Choroid plexus epithelial cell (primary cell): ENCODE measurements at regions not wholly inside any gene's neighbourhood (a gene's known extent, or its start where the extent isn't known, plus 50 kb on each side); places are given as distances from the start of the nearest gene placed in this dataset.

Source experiments
- DNase-seq: peaks from one replicate; pipeline ENCODE4 v3.0.0-alpha.2; 2010; ENCODE audit warnings: low read depth
- H3K4me3 ChIP-seq: 2 replicates; pipeline ENCODE4 v1.5.1; 2011; ENCODE audit warnings: low read depth, mild to moderate bottlenecking, control low read depth, low read length, moderate library complexity
- TF ChIP-seq, protein P1 (sequence below): conservative IDR thresholded peaks from 2 replicates; pipeline ENCODE4 v1.5.1; 2011; ENCODE audit warnings: low read depth, mild to moderate bottlenecking, control low read depth, inconsistent platforms, low read length, moderate library complexity

DNA sequence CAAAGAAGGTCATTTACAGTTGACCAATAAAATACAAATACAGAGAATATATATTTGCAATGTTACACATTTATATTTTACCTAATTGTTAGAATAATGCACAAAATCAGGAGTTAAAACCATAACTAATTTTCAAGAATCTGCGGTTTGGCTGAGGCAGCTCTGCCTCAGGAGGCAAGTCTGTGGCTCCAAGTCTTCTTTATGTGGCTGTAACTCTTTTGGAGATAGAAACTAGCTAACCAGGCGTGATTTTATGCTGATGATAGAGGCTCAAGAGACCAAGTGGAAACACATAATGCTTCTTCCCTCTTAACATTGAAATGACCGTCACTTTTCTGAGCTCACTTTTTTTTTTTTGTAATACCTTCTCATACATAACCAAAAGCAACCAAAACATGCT, 744.7 kb upstream of the CXADR start:
- H3K4me3 ChIP-seq: no peak overlapping the region
- no peak for DNase-seq
- TF ChIP-seq, protein P1, sequence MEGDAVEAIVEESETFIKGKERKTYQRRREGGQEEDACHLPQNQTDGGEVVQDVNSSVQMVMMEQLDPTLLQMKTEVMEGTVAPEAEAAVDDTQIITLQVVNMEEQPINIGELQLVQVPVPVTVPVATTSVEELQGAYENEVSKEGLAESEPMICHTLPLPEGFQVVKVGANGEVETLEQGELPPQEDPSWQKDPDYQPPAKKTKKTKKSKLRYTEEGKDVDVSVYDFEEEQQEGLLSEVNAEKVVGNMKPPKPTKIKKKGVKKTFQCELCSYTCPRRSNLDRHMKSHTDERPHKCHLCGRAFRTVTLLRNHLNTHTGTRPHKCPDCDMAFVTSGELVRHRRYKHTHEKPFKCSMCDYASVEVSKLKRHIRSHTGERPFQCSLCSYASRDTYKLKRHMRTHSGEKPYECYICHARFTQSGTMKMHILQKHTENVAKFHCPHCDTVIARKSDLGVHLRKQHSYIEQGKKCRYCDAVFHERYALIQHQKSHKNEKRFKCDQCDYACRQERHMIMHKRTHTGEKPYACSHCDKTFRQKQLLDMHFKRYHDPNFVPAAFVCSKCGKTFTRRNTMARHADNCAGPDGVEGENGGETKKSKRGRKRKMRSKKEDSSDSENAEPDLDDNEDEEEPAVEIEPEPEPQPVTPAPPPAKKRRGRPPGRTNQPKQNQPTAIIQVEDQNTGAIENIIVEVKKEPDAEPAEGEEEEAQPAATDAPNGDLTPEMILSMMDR: no peak

DNA sequence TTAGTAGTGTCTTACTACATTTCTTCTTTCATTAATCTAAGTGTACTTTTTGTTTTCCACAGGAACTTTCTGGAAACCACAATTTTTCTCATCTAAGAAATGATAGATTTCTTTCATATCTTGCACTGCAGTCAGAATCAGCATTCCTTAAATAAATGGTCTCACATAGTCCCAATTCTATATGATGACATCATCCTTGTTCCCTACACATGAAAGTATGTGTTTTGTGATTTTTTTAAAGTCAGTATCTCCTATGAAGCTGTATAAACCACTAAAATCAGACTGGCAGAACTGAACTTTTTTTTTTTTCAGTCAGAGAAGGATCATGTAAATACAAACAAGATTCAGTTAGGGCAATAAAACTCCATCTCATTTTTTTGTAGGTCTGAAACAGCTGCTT, 742.6 kb upstream of the CXADR start:
- TF ChIP-seq, protein P1: no peak
- peak; percentile 13 for DNase-seq
- H3K4me3 ChIP-seq: no peak overlapping the region

DNA sequence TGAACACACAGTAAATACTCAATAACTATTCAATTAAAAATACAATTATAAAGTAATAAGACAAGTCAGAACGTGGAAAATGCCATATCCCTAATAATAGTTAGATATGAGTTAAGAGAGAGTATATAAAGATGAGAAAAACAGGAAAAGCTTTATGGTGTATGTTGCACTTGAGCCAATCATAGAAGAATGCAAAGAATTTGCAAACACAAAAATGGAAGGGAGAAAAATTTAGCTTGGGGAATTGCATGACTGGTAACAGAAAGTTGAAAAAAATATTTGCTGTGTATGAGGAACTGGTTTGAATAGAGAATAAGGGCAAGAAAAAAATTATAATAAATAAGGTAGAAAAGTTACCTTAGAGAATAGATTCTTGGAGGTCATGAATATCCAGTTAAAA, 739.6 kb upstream of the CXADR start:
- TF ChIP-seq, protein P1: no peak
- peak; percentile 70 for DNase-seq
- no peak overlapping the region for H3K4me3 ChIP-seq

DNA sequence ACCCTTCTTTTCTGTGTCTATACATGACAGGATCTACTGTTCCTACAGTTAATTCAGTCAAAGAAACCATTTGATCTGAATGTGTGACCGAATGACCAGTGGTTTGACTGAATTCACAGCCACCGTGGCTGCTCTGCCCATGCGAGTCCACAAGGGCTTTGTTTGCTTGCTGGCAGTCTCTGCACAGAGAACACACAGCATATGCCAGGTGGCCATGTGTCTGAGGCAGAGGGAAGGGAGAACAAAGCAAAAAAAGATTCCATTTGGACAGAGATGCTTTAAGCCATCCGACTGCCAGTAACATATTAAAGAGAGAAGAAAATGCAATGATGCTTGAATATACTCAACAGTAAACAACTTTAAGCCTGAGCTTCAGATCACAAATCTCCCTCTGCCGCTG, 737.8 kb upstream of the CXADR start:
- DNase-seq: no peak
- TF ChIP-seq, protein P1: no peak

DNA sequence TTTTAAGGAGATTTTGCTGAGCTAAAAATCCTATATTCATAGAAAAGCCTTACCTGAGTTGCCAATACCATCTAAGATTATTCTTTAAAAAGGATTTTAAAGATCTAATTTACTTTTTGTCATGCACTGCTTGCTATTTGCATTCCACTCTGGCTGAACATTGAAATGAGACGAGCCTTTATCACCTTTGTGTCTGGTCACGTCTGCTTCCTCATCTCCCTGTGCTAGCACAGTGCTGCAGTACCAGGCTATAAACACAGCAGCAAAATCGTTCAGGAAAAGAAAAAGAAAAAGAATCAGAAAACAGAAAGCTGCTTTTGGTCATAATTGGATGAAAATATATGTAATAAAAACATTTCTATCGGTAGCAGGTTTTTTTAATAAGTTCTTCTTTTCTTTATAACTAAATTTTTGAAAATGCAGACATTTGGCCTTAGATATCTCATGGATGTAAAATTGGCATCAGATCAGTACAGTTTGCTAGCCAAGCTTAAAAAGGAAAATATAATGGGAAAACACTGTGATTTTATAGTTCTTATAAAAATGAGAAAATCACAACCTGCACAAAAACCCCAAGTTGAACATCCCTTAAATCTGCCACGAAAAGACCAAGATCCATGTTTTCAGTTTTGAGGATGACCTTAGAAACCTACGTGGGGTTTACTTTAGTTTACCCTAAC, 735.7 kb upstream of the CXADR start:
- TF ChIP-seq, protein P1: no peak
- H3K4me3 ChIP-seq: no peak overlapping the region
- no peak for DNase-seq

More for the DNA sequence above, 737.8 kb upstream of the CXADR start:
- H3K4me3 ChIP-seq: no peak overlapping the region

DNA sequence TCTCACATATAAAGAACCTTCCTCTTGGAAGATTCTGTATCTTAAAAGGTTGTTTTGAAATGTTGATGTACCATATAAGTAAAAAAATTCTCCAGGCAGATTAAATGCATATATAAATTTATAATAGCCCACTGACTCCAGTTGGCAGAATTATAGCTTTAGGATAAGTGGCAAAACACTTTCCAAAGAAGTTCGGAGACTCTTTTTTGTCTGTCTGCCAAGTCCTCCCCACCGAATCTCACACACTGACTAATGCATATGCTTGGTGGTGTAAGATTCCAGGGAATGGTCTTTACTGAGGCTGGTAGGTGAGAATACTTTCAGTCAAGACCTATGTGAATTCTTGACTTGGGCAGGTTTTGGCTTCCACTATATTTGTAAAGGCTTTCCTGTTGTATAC, 724.3 kb upstream of the CXADR start:
- DNase-seq: no peak
- TF ChIP-seq, protein P1: no peak
- no peak overlapping the region for H3K4me3 ChIP-seq

DNA sequence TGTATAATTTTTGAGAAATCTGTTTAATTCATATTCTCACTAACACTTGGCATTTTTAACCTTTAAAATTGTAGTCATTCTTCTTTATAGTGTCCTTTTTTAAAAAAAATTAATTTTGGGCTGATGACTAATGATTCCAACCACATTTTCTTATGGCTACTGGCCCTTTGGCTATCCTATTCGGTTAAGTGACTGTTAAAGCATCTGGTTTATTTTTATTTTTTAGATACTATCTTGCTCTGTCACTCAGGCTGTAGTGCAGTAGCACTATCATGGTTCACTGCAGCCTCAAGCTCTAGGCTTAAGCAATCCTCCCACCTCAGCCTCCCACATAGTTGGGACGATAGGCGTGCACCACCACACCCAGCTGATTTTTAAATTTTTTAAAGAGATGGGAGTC, 723.2 kb upstream of the CXADR start:
- TF ChIP-seq, protein P1: no peak
- no peak overlapping the region for H3K4me3 ChIP-seq
- DNase-seq: no peak
